ENCODE measurements at regions not wholly inside any gene's neighbourhood (a gene's known extent, or its start where the extent isn't known, plus 50 kb on each side); places are given as distances from the start of the nearest gene placed in this dataset.

- in situ Hi-C loops (cut with HindIII; ENCODE audit: low sequenced_read_pairs), result no loop called here
- DNase-seq (ENCODE audit: low read depth), result no peak
- TF ChIP-seq CTCF (IDR thresholded peaks at IDR 0.05; ENCODE audit: low read depth, low read length, missing control alignments), result no peak
- no peak overlapping the region for H3K4me3 ChIP-seq (ENCODE audit: low read depth, low read length)
Observed at GRCh38 chr4:103802766-103803165, 83.0 kb upstream of the TACR3 start.

GRCh38 chr4:103787057-103787456 is 67.3 kb upstream of the TACR3 start:
- TF ChIP-seq CTCF (IDR thresholded peaks at IDR 0.05; ENCODE audit: low read depth, low read length, missing control alignments), result no peak
- H3K4me3 ChIP-seq (ENCODE audit: low read depth, low read length), result no peak overlapping the region
- no peak for DNase-seq (ENCODE audit: low read depth)
- in situ Hi-C loops (cut with HindIII; ENCODE audit: low sequenced_read_pairs), result no loop called here

GRCh38 chr4:103786593-103786992 is 66.8 kb upstream of the TACR3 start:
- H3K4me3 ChIP-seq (ENCODE audit: low read depth, low read length), result no peak overlapping the region
- no peak for TF ChIP-seq CTCF (IDR thresholded peaks at IDR 0.05; ENCODE audit: low read depth, low read length, missing control alignments)
- in situ Hi-C loops (cut with HindIII; ENCODE audit: low sequenced_read_pairs), result no loop called here
- no peak for DNase-seq (ENCODE audit: low read depth)

GRCh38 chr4:103786014-103786413 is 66.2 kb upstream of the TACR3 start:
- DNase-seq (ENCODE audit: low read depth), result peak; percentile 4
- peak; percentile 39 for TF ChIP-seq CTCF (IDR thresholded peaks at IDR 0.05; ENCODE audit: low read depth, low read length, missing control alignments)
- in situ Hi-C loops (cut with HindIII; ENCODE audit: low sequenced_read_pairs), result no loop called here
- no peak overlapping the region for H3K4me3 ChIP-seq (ENCODE audit: low read depth, low read length)

- in situ Hi-C loops (cut with HindIII; ENCODE audit: low sequenced_read_pairs), result no loop called here
- TF ChIP-seq CTCF (IDR thresholded peaks at IDR 0.05; ENCODE audit: low read depth, low read length, missing control alignments), result no peak
- H3K4me3 ChIP-seq (ENCODE audit: low read depth, low read length), result no peak overlapping the region
- no peak for DNase-seq (ENCODE audit: low read depth)
Observed at GRCh38 chr4:103778221-103778620, 58.4 kb upstream of the TACR3 start.

GRCh38 chr4:103774326-103774825 is 54.6 kb upstream of the TACR3 start:
- TF ChIP-seq CTCF (IDR thresholded peaks at IDR 0.05; ENCODE audit: low read depth, low read length, missing control alignments), result no peak
- no peak overlapping the region for H3K4me3 ChIP-seq (ENCODE audit: low read depth, low read length)
- in situ Hi-C loops (cut with HindIII; ENCODE audit: low sequenced_read_pairs), result no loop called here
- no peak for DNase-seq (ENCODE audit: low read depth)
